ENCODE measurements at regions not wholly inside any gene's neighbourhood (a gene's known extent, or its start where the extent isn't known, plus 50 kb on each side); places are given as distances from the start of the nearest gene placed in this dataset.

- no peaks in the 10 kb centered on the region for H3K27me3 ChIP-seq (ENCODE audit: insufficient read depth)
- no peak overlapping the region for H3K4me3 ChIP-seq
- H3K9me3 Mint-ChIP-seq: no peaks in the 10 kb centered on the region; the same call in 2 of the 3 replicates
- H3K4me2 ChIP-seq: 0 out of 2 replicates have a peak overlapping the region, but pooled peaks have one; percentile 1
- no peaks in the 10 kb centered on the region for H3F3A ChIP-seq (replicated peaks; ENCODE audit: low read depth)
- H3K36me3 ChIP-seq (ENCODE audit: insufficient read depth): no peaks in the 10 kb centered on the region
- no peaks in the 10 kb centered on the region for H3K9me2 ChIP-seq (ENCODE audit: insufficient read depth)
- DNase-seq (ENCODE audit: low spot score): no peak
- H3K27ac Mint-ChIP-seq: no peak overlapping the region
- H2AFZ ChIP-seq: peak overlapping the region; percentile 94
- peaks cover 6% of the 10 kb centered on the region for H3K4me1 ChIP-seq (ENCODE audit: insufficient read depth)
- peaks cover 11% of the 10 kb centered on the region for H3K4me1 Mint-ChIP-seq
- no peaks in the 10 kb centered on the region for H3K79me2 ChIP-seq (replicated peaks; ENCODE audit: insufficient read depth)
- peak; percentile 69 for ATAC-seq
- H3K36me3 Mint-ChIP-seq (ENCODE audit: low read depth): no peaks in the 10 kb centered on the region
- TF ChIP-seq ZNF114 (CRISPR knock-in tag; IDR thresholded peaks at IDR 0.05) (no peak), POLR2AphosphoS5 (IDR thresholded peaks at IDR 0.05; ENCODE audit: low read depth) (no peak), EZH2 (IDR thresholded peaks at IDR 0.05; ENCODE audit: low read depth, unreplicated experiment) (no peak), JUNB (IDR thresholded peaks at IDR 0.05; ENCODE audit: unreplicated experiment) (no peak), ZNF462 (CRISPR knock-in tag; IDR thresholded peaks at IDR 0.05) (no peak), ETS1 (IDR thresholded peaks at IDR 0.05) (no peak), EZH2phosphoT487 (IDR thresholded peaks at IDR 0.05; ENCODE audit: unreplicated experiment) (no peak)
- H3K4me3 Mint-ChIP-seq: no peak overlapping the region
- H3K27ac ChIP-seq (ENCODE audit: low read depth): no peak overlapping the region
- peaks cover 2% of the 10 kb centered on the region for H3K27me3 Mint-ChIP-seq (ENCODE audit: insufficient read depth, low read depth, poor library complexity)
- H4K20me1 ChIP-seq (replicated peaks; ENCODE audit: insufficient read depth): no peaks in the 10 kb centered on the region
Measured at GRCh38 chr18:49652881-49653724, 91.2 kb downstream of the LIPG start.

Measured in GM23338 (cell line).